ENCODE measurements at regions not wholly inside any gene's neighbourhood (a gene's known extent, or its start where the extent isn't known, plus 50 kb on each side); places are given as distances from the start of the nearest gene placed in this dataset.
"Not testable (repeated sequence)": the region's sequence is repeated elsewhere in the genome, so short reads cannot be mapped to it uniquely, and the experiment has no call there.

DNA sequence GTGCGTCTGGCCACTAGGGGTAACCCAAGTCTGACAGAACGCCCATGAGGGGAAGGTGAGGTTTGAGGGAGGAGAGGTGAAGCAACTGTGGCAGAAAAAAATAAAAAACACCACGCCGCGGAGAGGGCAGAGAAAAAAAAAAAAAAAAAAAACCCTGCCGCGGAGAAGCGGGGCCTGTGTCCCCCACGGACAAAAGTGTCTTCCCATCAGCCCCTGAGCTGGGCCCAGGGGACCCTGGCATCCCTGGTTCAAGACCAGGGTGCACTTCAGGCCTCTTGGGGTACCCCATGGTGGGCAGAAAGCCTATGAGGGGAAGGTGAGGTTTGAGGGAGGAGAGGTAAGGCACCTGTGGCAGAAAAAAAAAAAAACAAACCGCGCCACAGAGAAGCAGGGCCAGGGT, 191.1 kb downstream of the POTEH start:
- not testable (repeated sequence) for H3K4me1 Mint-ChIP-seq; H3K9me3 ChIP-seq (ENCODE audit: control insufficient read depth, low read length); H3K9me3 Mint-ChIP-seq; H3K9ac ChIP-seq (ENCODE audit: extremely low read depth, low read length, poor library complexity, severe bottlenecking); H3K27me3 Mint-ChIP-seq (ENCODE audit: insufficient read depth); H3K4me1 ChIP-seq (ENCODE audit: control insufficient read depth, insufficient read depth, low read length); H3K27ac ChIP-seq (ENCODE audit: low read depth, low read length); H3K36me3 Mint-ChIP-seq (ENCODE audit: low read depth); H3K4me3 Mint-ChIP-seq; H3K27ac Mint-ChIP-seq; H3K36me3 ChIP-seq (ENCODE audit: control insufficient read depth, insufficient read depth, low read length); H3K4me3 ChIP-seq (ENCODE audit: low read length); DNase-seq; H3K27me3 ChIP-seq (ENCODE audit: control insufficient read depth, insufficient read depth, low read length, poor library complexity, severe bottlenecking)
- WGBS, 2 experiments (ENCODE audit: insufficient coverage in 1 of 2, insufficient read length in 1 of 2) = no CpG with 5 or more reads among the region's 11 CpGs

DNA sequence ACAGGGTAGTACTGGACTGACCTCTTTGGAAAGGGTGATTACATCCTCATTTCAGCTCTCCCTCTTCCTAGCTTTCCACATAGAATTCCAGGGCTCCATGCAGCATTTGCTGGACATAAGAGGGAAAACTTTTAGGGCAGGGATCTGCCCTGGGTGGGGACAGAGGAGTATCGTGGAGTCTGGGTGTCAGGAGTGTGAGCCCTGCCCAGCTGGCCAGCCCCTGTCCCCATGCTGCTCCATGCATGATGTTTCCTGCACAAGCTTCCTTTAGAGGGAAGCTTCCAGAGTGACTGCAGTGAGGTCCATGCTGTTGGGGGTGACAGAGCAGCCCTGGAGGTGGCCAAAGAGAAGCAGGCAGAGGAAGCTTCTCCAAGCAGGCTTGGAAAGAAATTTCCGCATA, 214.5 kb downstream of the POTEH start:
- not testable (repeated sequence) for DNase-seq; H3K36me3 Mint-ChIP-seq (ENCODE audit: low read depth); H3K4me3 Mint-ChIP-seq; H3K9me3 ChIP-seq (ENCODE audit: control insufficient read depth, low read length); H3K27ac ChIP-seq (ENCODE audit: low read depth, low read length); H3K9me3 Mint-ChIP-seq; H3K4me1 Mint-ChIP-seq; H3K27me3 Mint-ChIP-seq (ENCODE audit: insufficient read depth); H3K36me3 ChIP-seq (ENCODE audit: control insufficient read depth, insufficient read depth, low read length); H3K4me3 ChIP-seq (ENCODE audit: low read length); H3K27ac Mint-ChIP-seq; H3K9ac ChIP-seq (ENCODE audit: extremely low read depth, low read length, poor library complexity, severe bottlenecking); H3K27me3 ChIP-seq (ENCODE audit: control insufficient read depth, insufficient read depth, low read length, poor library complexity, severe bottlenecking); H3K4me1 ChIP-seq (ENCODE audit: control insufficient read depth, insufficient read depth, low read length)
- 89% methylated on average over 1 of the region's 2 CpGs; no CpG with 5 or more reads in 1 of the 2 experiments for WGBS, 2 experiments (ENCODE audit: insufficient coverage in 1 of 2, insufficient read length in 1 of 2)

DNA sequence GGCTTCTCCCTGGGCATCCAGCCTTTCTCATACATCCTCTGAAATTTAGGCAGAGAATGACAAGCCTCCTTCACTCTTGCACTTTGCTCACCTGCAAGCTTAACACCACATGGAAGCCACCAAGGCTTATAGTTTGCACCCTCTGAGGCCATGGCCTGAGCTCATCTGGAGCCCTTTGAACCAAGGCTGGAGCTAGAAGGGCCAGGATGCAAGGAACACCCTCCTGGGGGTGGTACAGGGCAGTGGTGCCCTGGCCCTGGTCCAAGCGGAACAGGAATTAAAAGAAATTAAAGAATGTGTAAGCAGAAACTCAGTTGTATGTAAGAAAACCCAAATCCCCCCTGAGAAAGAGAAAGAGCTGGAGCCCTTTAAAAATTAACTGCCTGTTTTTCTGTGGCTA, 221.9 kb downstream of the POTEH start:
- not testable (repeated sequence) for H3K27ac Mint-ChIP-seq
- no CpG with 5 or more reads among the region's 1 CpG for WGBS, 2 experiments (ENCODE audit: insufficient coverage in 1 of 2, insufficient read length in 1 of 2)

DNA sequence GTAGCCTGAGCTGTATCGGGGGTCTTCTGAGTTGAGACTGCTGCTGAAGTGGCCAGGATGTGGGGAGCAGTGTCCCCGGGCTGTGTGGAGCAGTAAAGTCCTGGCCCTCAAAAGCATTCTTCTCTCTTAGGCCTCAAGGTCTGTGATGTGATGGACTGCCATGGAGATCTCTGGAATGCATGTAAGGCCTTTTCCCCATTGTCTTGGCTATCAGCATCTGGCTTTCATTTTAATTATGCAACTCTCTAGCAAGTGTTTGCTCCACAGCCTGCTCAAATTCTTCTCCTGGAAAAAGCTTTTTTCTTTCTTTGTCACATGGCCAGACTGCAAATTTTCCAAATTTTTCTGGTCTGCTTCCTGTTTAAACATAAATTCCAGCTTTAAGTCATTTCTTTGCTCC, 229.3 kb downstream of the POTEH start:
- not testable (repeated sequence) for H3K4me1 Mint-ChIP-seq; H3K36me3 ChIP-seq (ENCODE audit: control insufficient read depth, insufficient read depth, low read length); H3K27me3 Mint-ChIP-seq (ENCODE audit: insufficient read depth); H3K4me3 ChIP-seq (ENCODE audit: low read length); H3K27ac Mint-ChIP-seq; H3K27me3 ChIP-seq (ENCODE audit: control insufficient read depth, insufficient read depth, low read length, poor library complexity, severe bottlenecking); H3K4me1 ChIP-seq (ENCODE audit: control insufficient read depth, insufficient read depth, low read length); H3K9me3 ChIP-seq (ENCODE audit: control insufficient read depth, low read length); DNase-seq; H3K27ac ChIP-seq (ENCODE audit: low read depth, low read length); H3K4me3 Mint-ChIP-seq; H3K9ac ChIP-seq (ENCODE audit: extremely low read depth, low read length, poor library complexity, severe bottlenecking); H3K36me3 Mint-ChIP-seq (ENCODE audit: low read depth)
- H3K9me3 Mint-ChIP-seq = peaks cover 16% of the 10 kb centered on the region
- WGBS, 2 experiments (ENCODE audit: insufficient coverage in 1 of 2, insufficient read length in 1 of 2) = no CpG with 5 or more reads among the region's 2 CpGs

More for the DNA sequence above, 221.9 kb downstream of the POTEH start:
- H3K4me1 ChIP-seq (ENCODE audit: control insufficient read depth, insufficient read depth, low read length); H3K9me3 ChIP-seq (ENCODE audit: control insufficient read depth, low read length); DNase-seq; H3K27me3 ChIP-seq (ENCODE audit: control insufficient read depth, insufficient read depth, low read length, poor library complexity, severe bottlenecking); H3K4me3 Mint-ChIP-seq; H3K9me3 Mint-ChIP-seq; H3K4me1 Mint-ChIP-seq; H3K36me3 ChIP-seq (ENCODE audit: control insufficient read depth, insufficient read depth, low read length); H3K27ac ChIP-seq (ENCODE audit: low read depth, low read length); H3K4me3 ChIP-seq (ENCODE audit: low read length); H3K27me3 Mint-ChIP-seq (ENCODE audit: insufficient read depth); H3K9ac ChIP-seq (ENCODE audit: extremely low read depth, low read length, poor library complexity, severe bottlenecking); H3K36me3 Mint-ChIP-seq (ENCODE audit: low read depth): not testable (repeated sequence)

DNA sequence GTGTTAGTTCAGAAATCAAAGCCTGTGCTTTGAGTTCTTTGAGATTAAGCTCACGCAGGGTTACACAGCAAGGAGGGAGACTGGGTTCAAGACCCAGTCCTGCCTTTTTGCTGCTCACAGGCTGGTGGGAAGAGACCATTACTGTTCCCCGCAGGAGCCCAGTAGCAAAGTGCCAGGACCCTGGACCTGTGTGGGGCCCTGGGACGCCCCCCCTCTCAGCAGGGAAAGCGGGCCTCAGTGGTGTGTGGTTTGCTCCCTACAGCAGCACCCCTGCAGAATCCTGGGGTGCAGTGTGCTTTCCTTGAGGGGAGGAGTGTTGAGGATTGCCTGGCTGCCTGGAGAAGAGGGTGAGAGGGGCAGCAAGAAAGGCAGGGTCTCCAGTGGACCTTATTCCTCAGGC, 231.1 kb downstream of the POTEH start:
- H3K27me3 Mint-ChIP-seq (ENCODE audit: insufficient read depth); H3K4me1 Mint-ChIP-seq: not testable (repeated sequence)
- WGBS, 2 experiments (ENCODE audit: insufficient coverage in 1 of 2, insufficient read length in 1 of 2) = 80% methylated on average over 3 of the region's 4 CpGs; no CpG with 5 or more reads in 1 of the 2 experiments

DNA sequence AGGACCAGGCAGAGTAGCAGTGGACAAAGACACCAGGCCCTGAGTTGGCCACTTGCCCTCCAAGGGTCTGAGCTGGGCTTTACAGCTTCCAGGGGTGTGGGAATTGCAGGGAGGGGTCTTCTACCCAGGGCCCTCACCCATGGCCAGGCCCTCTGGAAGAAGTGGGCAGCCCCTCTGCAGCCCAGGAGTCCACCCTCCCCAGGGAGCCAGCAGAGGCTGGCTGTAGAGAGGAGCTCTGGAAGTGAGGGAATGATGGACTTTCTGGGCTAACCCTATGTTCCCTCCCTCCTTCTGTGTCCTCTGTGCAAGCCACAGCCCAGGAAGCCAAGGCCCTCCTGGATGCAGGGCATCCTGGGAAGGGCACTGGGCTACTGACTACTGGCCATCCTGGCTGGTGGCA, 232.3 kb downstream of the POTEH start:
- H3K4me1 Mint-ChIP-seq; DNase-seq; H3K4me1 ChIP-seq (ENCODE audit: control insufficient read depth, insufficient read depth, low read length): not testable (repeated sequence)

More for the DNA sequence above, 231.1 kb downstream of the POTEH start:
- not testable (repeated sequence) for H3K4me1 ChIP-seq (ENCODE audit: control insufficient read depth, insufficient read depth, low read length); H3K9me3 ChIP-seq (ENCODE audit: control insufficient read depth, low read length); H3K36me3 Mint-ChIP-seq (ENCODE audit: low read depth); DNase-seq; H3K27me3 ChIP-seq (ENCODE audit: control insufficient read depth, insufficient read depth, low read length, poor library complexity, severe bottlenecking); H3K27ac Mint-ChIP-seq; H3K4me3 Mint-ChIP-seq; H3K27ac ChIP-seq (ENCODE audit: low read depth, low read length); H3K36me3 ChIP-seq (ENCODE audit: control insufficient read depth, insufficient read depth, low read length); H3K4me3 ChIP-seq (ENCODE audit: low read length); H3K9ac ChIP-seq (ENCODE audit: extremely low read depth, low read length, poor library complexity, severe bottlenecking)
- H3K9me3 Mint-ChIP-seq = peaks cover 21% of the 10 kb centered on the region

DNA sequence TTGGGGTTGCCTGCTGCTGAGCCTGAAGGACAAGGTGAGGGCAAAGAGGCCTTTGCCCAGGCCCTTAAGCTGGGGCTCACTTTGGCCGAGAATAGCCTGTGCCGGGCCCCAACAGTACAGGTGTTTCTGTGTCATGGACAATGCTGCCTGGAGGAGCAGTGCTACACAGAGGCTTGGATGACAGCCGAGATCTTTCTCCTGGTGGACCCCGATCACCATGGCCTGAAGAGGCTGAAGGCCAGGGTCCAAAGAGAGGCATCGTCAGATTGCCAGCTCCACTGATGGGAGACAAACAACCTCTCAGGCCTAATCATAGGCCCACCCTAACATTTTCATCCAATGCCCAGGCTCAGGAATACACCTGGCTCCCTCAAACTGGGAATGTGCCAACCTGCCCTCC, 232.8 kb downstream of the POTEH start:
- not testable (repeated sequence) for H3K36me3 ChIP-seq (ENCODE audit: control insufficient read depth, insufficient read depth, low read length); H3K27me3 ChIP-seq (ENCODE audit: control insufficient read depth, insufficient read depth, low read length, poor library complexity, severe bottlenecking); H3K27ac ChIP-seq (ENCODE audit: low read depth, low read length); DNase-seq; H3K9me3 ChIP-seq (ENCODE audit: control insufficient read depth, low read length); H3K4me1 ChIP-seq (ENCODE audit: control insufficient read depth, insufficient read depth, low read length); H3K9ac ChIP-seq (ENCODE audit: extremely low read depth, low read length, poor library complexity, severe bottlenecking); H3K36me3 Mint-ChIP-seq (ENCODE audit: low read depth); H3K27me3 Mint-ChIP-seq (ENCODE audit: insufficient read depth); H3K4me1 Mint-ChIP-seq; H3K4me3 Mint-ChIP-seq; H3K4me3 ChIP-seq (ENCODE audit: low read length); H3K27ac Mint-ChIP-seq
- peaks cover 18% of the 10 kb centered on the region for H3K9me3 Mint-ChIP-seq
- 86% methylated on average over 2 of the region's 5 CpGs; no CpG with 5 or more reads in 1 of the 2 experiments for whole genome bisulfite sequencing, 2 experiments (ENCODE audit: insufficient coverage in 1 of 2, insufficient read length in 1 of 2)

More for the DNA sequence above, 232.3 kb downstream of the POTEH start:
- H3K27ac Mint-ChIP-seq; H3K9me3 ChIP-seq (ENCODE audit: control insufficient read depth, low read length); H3K36me3 ChIP-seq (ENCODE audit: control insufficient read depth, insufficient read depth, low read length); H3K4me3 ChIP-seq (ENCODE audit: low read length); H3K9ac ChIP-seq (ENCODE audit: extremely low read depth, low read length, poor library complexity, severe bottlenecking); H3K27me3 ChIP-seq (ENCODE audit: control insufficient read depth, insufficient read depth, low read length, poor library complexity, severe bottlenecking); H3K4me3 Mint-ChIP-seq; H3K36me3 Mint-ChIP-seq (ENCODE audit: low read depth); H3K27ac ChIP-seq (ENCODE audit: low read depth, low read length); H3K27me3 Mint-ChIP-seq (ENCODE audit: insufficient read depth): not testable (repeated sequence)
- H3K9me3 Mint-ChIP-seq = peaks cover 20% of the 10 kb centered on the region
